T-helper 17 cell (primary cell): ENCODE measurements at regions not wholly inside any gene's neighbourhood (a gene's known extent, or its start where the extent isn't known, plus 50 kb on each side); places are given as distances from the start of the nearest gene placed in this dataset.

Experiments
- ATAC-seq: fragments of 150-1000 bp; cut with Tn5 transposase; 2 replicates; pipeline ENCODE4 v1.10.0; 2021; ENCODE audit warnings: mild to moderate bottlenecking, moderate library complexity
- DNase-seq, 3 donors: peaks; one replicate each; pipeline versions ENCODE4 v3.0.0 to v3.0.0-alpha.2; 2020 to 2021
- H3K9me3 ChIP-seq: one replicate; pipeline ENCODE4 v1.7.0; 2013; ENCODE audit warnings: low read length, mild to moderate bottlenecking; ENCODE audit not compliant: control insufficient read depth, poor library complexity, severe bottlenecking
- H3K27ac Mint-ChIP-seq: one replicate; pipeline ENCODE4 v1.8.0; 2022; ENCODE audit warnings: mild to moderate bottlenecking, moderate library complexity, mixed read lengths
- H3K27me3 Mint-ChIP-seq: one replicate; pipeline ENCODE4 v1.8.0; 2022; ENCODE audit warnings: mixed read lengths
- H3K36me3 Mint-ChIP-seq: one replicate; pipeline ENCODE4 v1.8.0; 2022; ENCODE audit warnings: low read depth, mixed read lengths
- H3K4me1 Mint-ChIP-seq: one replicate; pipeline ENCODE4 v1.8.0; 2022; ENCODE audit warnings: mild to moderate bottlenecking, mixed read lengths
- H3K4me3 Mint-ChIP-seq: one replicate; pipeline ENCODE4 v1.8.0; 2022; ENCODE audit warnings: mild to moderate bottlenecking, moderate library complexity, mixed read lengths

DNA sequence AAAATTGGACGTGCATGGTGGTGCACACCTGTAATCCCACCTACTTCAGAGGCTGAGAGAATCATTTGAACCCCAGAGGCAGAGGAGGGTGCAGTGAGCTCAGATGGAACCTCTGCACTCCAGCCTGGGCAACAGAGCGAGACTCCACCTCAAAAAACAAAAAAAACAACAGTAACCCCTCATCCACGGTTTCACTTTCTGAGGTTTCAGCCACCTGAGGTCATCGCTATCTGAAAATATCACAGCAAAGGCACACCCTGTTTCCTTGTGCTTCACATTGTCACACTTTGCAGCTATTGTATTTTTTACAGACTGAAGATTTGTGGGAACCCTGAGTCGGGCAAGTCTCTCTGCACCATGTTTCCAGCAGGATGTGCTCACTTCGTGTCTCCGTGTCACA lies 54.1 kb upstream of the FOXQ1 start:
- no peak overlapping the region for H3K27ac Mint-ChIP-seq
- no peak for ATAC-seq
- no peak overlapping the region for H3K4me3 Mint-ChIP-seq
- H3K27me3 Mint-ChIP-seq, result peaks cover 60% of the 10 kb centered on the region
- H3K4me1 Mint-ChIP-seq, result no peaks in the 10 kb centered on the region
- DNase-seq, result no peak
- H3K9me3 ChIP-seq, result no peaks in the 10 kb centered on the region
- H3K36me3 Mint-ChIP-seq, result peaks cover 2% of the 10 kb centered on the region

DNA sequence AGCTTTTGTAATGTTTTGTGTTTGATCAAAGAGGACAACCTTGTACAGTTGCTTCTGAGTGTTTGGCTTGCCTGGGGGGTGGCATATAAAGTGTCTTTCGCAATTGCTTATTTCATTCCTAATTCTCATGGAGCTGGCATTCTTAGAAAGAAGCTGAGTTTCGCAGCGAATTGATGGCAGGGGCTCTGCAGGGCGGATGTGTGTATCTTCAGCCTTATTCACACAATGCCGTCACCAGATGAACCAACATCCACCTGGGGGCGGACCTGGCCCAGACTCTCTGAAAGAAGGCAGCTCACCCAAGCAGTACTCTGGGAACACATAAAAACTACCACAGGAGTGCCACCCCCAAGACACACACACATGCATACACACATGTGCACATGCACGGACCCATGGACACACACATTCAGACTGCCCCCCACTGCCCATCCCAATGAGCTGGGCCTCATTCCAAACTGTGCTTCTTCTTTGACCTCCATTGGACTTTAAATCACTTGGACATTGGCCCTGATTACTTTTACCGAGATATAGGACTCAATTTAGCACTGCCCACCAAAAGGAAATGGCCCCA lies 55.4 kb upstream of the FOXQ1 start:
- DNase-seq (no peak), ATAC-seq (no peak)
- Mint-ChIP-seq H3K27me3 (peaks cover 64% of the 10 kb centered on the region), H3K36me3 (peaks cover 2% of the 10 kb centered on the region), H3K4me3 (no peak overlapping the region), H3K27ac (no peak overlapping the region), H3K4me1 (no peaks in the 10 kb centered on the region)
- no peaks in the 10 kb centered on the region for H3K9me3 ChIP-seq

DNA sequence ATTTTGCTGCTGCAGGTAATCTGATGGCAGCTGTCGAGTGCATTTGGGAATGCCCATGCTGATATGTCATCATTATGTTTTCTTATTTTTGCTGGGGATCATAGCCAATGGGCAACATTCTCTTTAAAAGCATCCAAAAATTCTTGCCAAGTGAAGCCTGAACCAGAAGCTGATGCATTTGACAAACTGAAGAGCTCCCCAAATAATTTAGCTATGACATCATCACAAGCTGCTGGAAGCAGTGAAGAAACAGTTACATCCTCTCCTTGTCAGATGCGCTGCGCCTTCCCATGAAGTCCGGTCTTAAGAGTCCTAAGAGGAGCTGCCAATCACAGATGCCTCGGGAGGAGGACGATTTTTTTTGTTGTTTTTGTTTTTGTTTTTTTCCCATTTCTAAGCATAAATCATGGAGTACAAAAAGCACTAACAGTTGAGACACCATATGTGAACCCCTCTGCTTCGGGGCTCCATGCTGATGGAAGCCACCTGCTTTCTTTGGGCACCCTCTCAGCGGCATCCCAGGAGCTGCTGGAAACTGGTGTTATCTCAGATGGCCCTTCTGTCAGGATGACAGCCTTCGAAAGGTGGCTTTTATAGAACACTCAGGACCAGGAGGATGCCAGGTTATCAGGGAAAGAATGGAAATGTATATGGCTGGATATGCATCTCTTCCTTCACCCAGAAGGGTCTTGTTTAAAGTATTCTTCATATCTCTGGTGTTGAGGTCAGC lies 56.1 kb upstream of the FOXQ1 start:
- DNase-seq, result no peak
- ATAC-seq, result no peak
- H3K4me1 Mint-ChIP-seq, result no peaks in the 10 kb centered on the region
- no peak overlapping the region for H3K27ac Mint-ChIP-seq
- H3K9me3 ChIP-seq, result no peaks in the 10 kb centered on the region
- no peak overlapping the region for H3K4me3 Mint-ChIP-seq
- H3K36me3 Mint-ChIP-seq, result peaks cover 2% of the 10 kb centered on the region
- peaks cover 69% of the 10 kb centered on the region for H3K27me3 Mint-ChIP-seq

DNA sequence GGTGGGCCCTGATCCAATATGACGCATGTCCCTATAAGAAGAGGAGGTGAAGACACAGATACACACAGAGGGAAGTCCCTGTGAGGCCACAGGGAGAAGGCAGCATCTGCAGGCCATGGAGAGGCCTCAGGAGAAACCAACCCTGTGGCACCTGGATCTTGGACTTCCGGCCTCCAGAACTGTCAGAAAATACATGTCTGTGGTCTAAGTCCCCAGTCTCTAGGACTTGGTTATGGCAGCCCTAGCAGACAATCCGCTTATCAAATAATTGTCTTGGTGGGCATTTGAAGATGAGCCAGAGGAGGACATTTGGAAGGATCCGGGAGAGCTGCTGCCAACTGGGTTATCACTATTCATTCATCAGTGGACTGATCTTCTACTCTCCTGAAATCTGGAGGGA lies 57.6 kb upstream of the FOXQ1 start:
- Mint-ChIP-seq H3K27me3 (peaks cover 78% of the 10 kb centered on the region), H3K36me3 (peaks cover 2% of the 10 kb centered on the region), H3K4me1 (no peaks in the 10 kb centered on the region), H3K4me3 (no peak overlapping the region), H3K27ac (no peak overlapping the region)
- H3K9me3 ChIP-seq, result no peaks in the 10 kb centered on the region
- DNase-seq (no peak), ATAC-seq (no peak)

DNA sequence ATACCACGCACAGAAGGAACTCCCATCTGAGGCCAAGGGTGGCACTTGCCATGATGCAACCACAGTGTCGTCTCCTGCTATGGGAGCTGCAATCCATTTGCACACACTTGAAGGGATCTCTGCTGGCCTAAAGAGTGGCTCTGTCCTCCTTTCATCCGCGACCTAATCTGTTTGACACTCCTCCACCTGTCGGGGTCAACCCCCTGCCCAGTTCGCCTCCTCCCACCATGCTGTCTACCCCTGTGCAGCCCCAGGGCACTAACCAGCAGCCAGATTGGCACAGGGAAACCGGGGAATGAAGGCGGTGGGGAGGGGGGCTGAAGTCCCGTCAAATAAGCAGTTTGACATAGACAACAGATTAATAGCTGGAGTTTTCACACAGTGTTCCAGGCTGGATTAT lies 58.1 kb upstream of the FOXQ1 start:
- Mint-ChIP-seq H3K27ac (no peak overlapping the region), H3K36me3 (peaks cover 2% of the 10 kb centered on the region), H3K4me1 (no peaks in the 10 kb centered on the region), H3K27me3 (peaks cover 82% of the 10 kb centered on the region), H3K4me3 (no peak overlapping the region)
- DNase-seq (no peak), ATAC-seq (no peak)
- no peaks in the 10 kb centered on the region for H3K9me3 ChIP-seq

DNA sequence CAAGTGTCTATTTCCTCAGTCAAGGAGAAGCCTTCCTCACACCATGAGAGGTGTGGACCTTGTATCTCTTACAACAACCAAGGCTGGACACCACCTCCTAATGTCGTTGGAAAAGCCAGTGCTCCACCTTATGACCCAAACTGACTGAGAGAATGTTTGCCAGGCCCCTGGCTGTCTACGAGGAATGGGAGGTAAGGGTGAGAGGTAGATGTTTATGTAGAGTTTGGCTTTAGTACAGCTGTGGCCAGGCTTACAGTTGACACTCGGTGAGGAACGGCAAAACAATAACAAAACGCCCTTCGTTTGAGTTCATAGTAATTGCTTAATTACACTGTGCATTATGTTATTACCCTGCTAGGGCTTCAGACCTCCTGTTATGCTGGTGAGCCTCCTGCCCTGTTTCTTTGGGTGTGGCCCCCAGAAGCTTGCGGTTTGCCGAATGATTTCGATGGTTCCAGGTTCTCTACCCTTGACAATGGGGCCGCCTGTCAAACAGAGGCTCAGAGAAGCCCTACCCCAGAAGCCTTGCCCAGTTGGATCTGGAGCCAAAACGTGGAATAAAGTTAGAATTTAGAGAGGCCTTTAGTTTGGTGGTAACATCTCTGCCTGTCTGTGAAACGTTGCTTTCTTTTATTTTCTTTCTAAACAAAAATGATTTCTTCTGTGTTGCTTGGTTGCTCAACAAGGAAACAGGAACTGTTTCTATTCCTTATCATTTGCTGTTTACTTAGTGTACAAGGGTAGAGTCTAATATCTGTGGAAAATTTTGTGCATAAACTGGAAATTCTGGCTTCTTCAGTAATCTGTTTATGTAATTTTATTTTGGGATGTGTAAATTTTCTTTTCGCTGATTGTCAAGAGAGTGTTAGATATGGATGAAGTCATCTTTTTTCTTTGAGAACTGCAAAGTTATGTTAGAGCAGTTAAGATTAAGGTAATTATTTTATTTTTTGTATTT lies 60.4 kb upstream of the FOXQ1 start:
- ATAC-seq (no peak), DNase-seq (no peak)
- no peaks in the 10 kb centered on the region for H3K9me3 ChIP-seq
- H3K36me3 Mint-ChIP-seq, result no peaks in the 10 kb centered on the region
- H3K4me1 Mint-ChIP-seq, result no peaks in the 10 kb centered on the region
- no peak overlapping the region for H3K4me3 Mint-ChIP-seq
- H3K27ac Mint-ChIP-seq, result no peak overlapping the region
- H3K27me3 Mint-ChIP-seq, result peaks cover 67% of the 10 kb centered on the region

DNA sequence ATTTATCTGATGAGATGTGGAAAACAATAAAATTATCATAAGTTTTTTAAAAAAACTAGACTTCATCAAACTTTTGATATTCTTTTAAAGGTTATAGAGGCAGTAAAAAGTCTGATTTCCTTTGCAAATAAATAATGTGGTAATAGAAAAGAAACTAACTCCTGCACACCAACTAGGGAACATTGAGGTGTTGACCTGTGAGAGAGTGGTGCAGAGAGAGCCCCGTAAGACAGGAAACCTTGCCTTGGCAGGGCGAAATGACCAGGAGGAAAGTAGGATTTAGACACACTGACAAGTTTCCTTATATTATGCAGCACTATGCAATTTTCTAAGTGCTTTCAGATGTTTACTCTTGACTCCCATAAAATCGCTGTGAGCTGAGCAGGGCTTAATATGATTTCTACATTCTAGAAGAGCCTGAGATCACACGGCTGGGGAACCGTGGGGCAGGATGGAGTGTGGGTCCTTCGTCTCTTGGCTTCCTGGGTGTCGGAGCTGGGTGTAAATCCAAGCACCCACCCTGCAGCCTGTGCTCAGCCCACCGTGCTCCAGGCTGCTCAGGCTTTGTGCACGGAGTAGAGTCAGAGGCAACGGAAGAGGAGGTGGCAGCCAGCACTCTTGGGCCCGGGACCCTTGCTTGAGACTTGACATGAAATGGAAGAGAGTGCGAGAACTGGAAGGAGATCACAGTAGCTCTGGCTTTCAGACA lies 61.3 kb upstream of the FOXQ1 start:
- ATAC-seq, result no peak
- no peaks in the 10 kb centered on the region for H3K9me3 ChIP-seq
- H3K4me3 Mint-ChIP-seq, result no peak overlapping the region
- DNase-seq, result no peak
- H3K4me1 Mint-ChIP-seq, result no peaks in the 10 kb centered on the region
- peaks cover 59% of the 10 kb centered on the region for H3K27me3 Mint-ChIP-seq
- no peak overlapping the region for H3K27ac Mint-ChIP-seq
- H3K36me3 Mint-ChIP-seq, result no peaks in the 10 kb centered on the region

DNA sequence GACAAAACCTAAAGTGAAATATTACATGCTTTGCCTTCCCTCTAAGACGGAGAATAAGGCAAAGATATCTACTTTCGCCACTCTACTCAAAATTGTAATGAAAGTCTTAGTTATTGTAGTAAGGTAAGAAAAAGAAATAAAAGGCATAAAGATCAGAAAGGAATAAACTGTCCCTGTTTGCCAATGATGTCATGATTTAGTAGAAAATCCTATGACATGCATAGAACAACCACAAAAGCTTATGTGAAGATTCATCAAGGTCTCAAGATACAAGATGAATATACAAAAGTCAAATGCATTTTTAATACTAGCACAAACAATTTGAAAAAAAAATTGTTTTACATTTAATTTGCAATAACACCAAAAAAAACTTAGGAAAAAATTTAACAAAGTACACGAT lies 64.0 kb upstream of the FOXQ1 start:
- H3K4me3 Mint-ChIP-seq, result no peak overlapping the region
- no peaks in the 10 kb centered on the region for H3K36me3 Mint-ChIP-seq
- H3K9me3 ChIP-seq, result no peaks in the 10 kb centered on the region
- DNase-seq (no peak), ATAC-seq (no peak)
- H3K4me1 Mint-ChIP-seq, result no peaks in the 10 kb centered on the region
- H3K27me3 Mint-ChIP-seq, result peaks cover 34% of the 10 kb centered on the region
- no peak overlapping the region for H3K27ac Mint-ChIP-seq

DNA sequence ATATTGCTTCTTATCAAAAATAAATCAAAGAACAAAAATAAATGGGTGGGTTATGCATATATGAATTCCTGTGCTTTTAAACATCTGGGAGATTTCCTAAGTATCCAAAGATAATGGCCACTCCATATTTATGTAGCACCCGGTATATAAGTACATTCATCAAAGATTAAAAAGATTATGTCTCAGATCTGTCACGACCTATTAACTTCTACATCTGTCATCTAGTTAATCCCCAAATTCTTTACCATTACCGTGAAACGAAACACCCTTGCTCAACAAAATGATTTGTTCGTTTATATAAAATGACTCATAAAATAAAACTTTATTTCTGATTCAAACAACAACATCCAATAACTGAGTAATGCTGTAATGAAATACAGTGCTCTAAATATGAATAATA lies 64.8 kb upstream of the FOXQ1 start:
- no peak for ATAC-seq
- no peak overlapping the region for H3K4me3 Mint-ChIP-seq

DNA sequence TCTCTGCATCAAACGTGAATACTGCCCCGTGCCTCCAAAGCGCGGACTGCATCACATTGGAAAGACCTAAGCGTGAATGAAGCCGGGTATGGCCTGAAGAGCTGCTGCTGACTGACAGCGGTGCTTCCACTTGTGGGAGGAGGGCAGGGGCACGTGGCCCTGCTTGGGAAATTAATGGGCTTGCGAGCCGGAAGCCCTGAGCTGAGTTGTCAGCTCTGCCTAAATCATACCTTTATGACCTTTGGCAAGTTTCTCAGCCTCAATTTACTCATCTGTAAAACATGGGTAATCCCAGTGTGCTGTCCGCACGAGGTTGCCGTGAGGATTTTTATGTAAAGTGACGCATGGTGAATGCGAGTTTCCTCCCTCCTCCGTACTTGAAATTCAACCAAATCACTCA lies 67.0 kb upstream of the FOXQ1 start:
- Mint-ChIP-seq H3K4me1 (no peaks in the 10 kb centered on the region), H3K4me3 (no peak overlapping the region), H3K27ac (no peak overlapping the region), H3K27me3 (peaks cover 22% of the 10 kb centered on the region), H3K36me3 (no peaks in the 10 kb centered on the region)
- no peaks in the 10 kb centered on the region for H3K9me3 ChIP-seq
- no peak for ATAC-seq
- DNase-seq, result no peak

More for the DNA sequence above, 64.8 kb upstream of the FOXQ1 start:
- H3K4me1 Mint-ChIP-seq, result no peaks in the 10 kb centered on the region
- no peaks in the 10 kb centered on the region for H3K36me3 Mint-ChIP-seq
- H3K9me3 ChIP-seq, result no peaks in the 10 kb centered on the region
- DNase-seq, result no peak
- H3K27ac Mint-ChIP-seq, result no peak overlapping the region
- peaks cover 36% of the 10 kb centered on the region for H3K27me3 Mint-ChIP-seq

DNA sequence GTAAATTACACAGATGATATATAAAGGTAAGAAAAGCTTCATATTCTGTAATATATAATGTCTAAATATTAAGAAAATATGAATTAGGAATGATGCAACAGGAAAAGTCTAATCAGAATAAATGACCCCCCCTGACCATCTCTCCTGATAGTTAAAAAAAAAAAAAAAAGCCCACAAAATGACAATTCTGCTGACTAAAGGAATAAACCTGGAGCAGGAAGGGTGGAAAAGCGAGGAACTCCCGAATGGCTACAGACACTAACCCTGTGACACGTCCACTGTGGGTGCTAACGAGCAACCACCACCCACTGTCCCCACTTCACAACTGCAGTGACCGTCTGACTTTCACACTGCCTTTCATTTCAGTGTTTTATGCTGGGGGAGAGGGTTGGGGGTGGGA lies 67.6 kb upstream of the FOXQ1 start:
- no peaks in the 10 kb centered on the region for H3K9me3 ChIP-seq
- Mint-ChIP-seq H3K4me3 (no peak overlapping the region), H3K36me3 (no peaks in the 10 kb centered on the region), H3K27ac (no peak overlapping the region), H3K27me3 (peaks cover 17% of the 10 kb centered on the region), H3K4me1 (no peaks in the 10 kb centered on the region)
- DNase-seq, result no peak
- ATAC-seq, result no peak

DNA sequence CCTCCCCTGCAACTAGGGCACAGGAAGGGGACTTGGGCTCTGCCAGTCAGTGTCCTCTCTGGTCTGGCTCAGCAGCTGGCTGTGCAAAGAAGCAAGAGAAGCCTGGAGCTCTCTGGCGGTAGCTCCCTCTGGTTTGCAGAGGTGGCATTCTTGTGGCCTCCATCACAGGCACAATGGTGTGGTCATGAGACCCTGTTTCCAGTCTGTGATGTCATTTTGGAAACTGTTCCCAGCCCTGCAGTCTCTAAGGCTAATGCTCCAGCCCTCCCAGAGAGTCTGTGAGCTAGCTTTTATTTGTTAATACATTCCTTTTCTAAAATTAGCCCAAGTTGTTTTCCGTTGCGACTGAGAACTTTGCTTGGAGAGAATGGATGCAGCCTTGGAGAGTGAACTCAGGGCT lies 69.5 kb upstream of the FOXQ1 start:
- H3K36me3 Mint-ChIP-seq, result no peaks in the 10 kb centered on the region
- H3K27ac Mint-ChIP-seq, result no peak overlapping the region
- no peak overlapping the region for H3K4me3 Mint-ChIP-seq
- ATAC-seq (no peak), DNase-seq (no peak)
- peaks cover 28% of the 10 kb centered on the region for H3K27me3 Mint-ChIP-seq
- no peaks in the 10 kb centered on the region for H3K4me1 Mint-ChIP-seq
- H3K9me3 ChIP-seq, result no peaks in the 10 kb centered on the region

DNA sequence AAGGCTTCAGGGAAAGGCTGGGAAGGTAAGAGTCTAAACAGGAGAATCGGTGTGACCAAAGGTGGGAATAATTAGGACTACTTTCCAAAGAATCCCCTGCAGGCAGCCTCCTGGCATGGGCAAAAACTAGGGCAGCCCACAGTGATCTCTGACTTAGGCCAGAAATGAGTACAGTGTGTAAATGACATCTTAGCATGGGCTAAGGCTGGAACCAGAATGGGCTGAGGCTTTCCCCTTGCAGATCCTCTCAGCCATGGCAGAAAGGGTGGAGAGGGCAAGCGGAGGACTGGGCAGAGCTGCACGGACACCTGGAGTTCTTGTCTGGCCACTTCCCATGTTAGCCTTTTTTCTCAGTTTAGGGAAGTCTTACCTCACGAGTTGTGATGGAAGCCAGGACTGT lies 69.9 kb upstream of the FOXQ1 start:
- DNase-seq, result no peak
- H3K9me3 ChIP-seq, result no peaks in the 10 kb centered on the region
- Mint-ChIP-seq H3K27ac (no peak overlapping the region), H3K4me3 (no peak overlapping the region), H3K36me3 (no peaks in the 10 kb centered on the region), H3K4me1 (no peaks in the 10 kb centered on the region), H3K27me3 (peaks cover 33% of the 10 kb centered on the region)
- ATAC-seq, result no peak
